Adrenal gland (tissue), 5 donors: ENCODE measurements at regions not wholly inside any gene's neighbourhood (a gene's known extent, or its start where the extent isn't known, plus 50 kb on each side); places are given as distances from the start of the nearest gene placed in this dataset.

Source experiments
- CTCF ChIP-seq, 6 experiments: fragments of 450-650 bp in 4 of 6; fragments of 200-600 bp in 2 of 6; sonication (generic) in 1 of 6; IDR thresholded peaks; 1 replicate in 5 of 6; 2 replicates in 1 of 6; pipeline versions ENCODE4 v1.5.1 to v1.8.0; 2016 to 2021; ENCODE audit warnings: antibody characterized with exemption in 6 of 6, mild to moderate bottlenecking in 2 of 6, moderate library complexity in 1 of 6
- POLR2A ChIP-seq, 2 donors: fragments of 450-650 bp; IDR thresholded peaks; one replicate each; pipeline ENCODE4 v1.6.1; 2017; ENCODE audit warnings: antibody characterized with exemption in 2 of 2, mild to moderate bottlenecking in 2 of 2, moderate library complexity in 1 of 2
- donor health status: DM: no; HTN: no; CAD: no.

- TF ChIP-seq CTCF (IDR thresholded peaks at IDR 0.05) = no peak
- TF ChIP-seq POLR2A (IDR thresholded peaks at IDR 0.05) = no peak
Observed at GRCh38 chr17:27985306-27985705, 57.2 kb upstream of the NLK start.
